LNCAP (cell line): ENCODE measurements at regions not wholly inside any gene's neighbourhood (a gene's known extent, or its start where the extent isn't known, plus 50 kb on each side); places are given as distances from the start of the nearest gene placed in this dataset.

Source experiments
- TF ChIP-seq, protein P1 (sequence below): fragments of 450-650 bp; IDR thresholded peaks from 2 replicates; pipeline ENCODE4 v1.5.1; 2017; ENCODE audit warnings: mild to moderate bottlenecking

DNA sequence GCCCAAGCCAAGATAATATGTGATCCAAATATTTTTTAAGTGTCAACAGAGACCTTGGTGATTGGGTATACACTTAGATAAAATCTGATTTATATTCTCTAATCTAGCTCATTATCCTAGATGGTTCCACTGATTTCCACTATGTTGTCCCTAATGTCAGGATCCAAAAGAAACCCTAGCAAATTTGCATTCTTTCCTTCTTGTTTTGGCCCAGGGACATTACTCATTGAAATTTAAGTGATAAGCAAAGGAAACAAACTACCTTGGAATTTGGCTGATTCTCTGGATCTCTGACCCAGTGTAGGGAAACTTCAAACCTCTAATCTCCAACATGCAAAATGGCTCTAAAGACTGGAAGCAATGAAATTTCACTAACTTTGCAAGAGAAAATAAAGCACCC lies 179.8 kb upstream of the MEIS1 start:
- TF ChIP-seq, protein P1, sequence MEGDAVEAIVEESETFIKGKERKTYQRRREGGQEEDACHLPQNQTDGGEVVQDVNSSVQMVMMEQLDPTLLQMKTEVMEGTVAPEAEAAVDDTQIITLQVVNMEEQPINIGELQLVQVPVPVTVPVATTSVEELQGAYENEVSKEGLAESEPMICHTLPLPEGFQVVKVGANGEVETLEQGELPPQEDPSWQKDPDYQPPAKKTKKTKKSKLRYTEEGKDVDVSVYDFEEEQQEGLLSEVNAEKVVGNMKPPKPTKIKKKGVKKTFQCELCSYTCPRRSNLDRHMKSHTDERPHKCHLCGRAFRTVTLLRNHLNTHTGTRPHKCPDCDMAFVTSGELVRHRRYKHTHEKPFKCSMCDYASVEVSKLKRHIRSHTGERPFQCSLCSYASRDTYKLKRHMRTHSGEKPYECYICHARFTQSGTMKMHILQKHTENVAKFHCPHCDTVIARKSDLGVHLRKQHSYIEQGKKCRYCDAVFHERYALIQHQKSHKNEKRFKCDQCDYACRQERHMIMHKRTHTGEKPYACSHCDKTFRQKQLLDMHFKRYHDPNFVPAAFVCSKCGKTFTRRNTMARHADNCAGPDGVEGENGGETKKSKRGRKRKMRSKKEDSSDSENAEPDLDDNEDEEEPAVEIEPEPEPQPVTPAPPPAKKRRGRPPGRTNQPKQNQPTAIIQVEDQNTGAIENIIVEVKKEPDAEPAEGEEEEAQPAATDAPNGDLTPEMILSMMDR = no peak

DNA sequence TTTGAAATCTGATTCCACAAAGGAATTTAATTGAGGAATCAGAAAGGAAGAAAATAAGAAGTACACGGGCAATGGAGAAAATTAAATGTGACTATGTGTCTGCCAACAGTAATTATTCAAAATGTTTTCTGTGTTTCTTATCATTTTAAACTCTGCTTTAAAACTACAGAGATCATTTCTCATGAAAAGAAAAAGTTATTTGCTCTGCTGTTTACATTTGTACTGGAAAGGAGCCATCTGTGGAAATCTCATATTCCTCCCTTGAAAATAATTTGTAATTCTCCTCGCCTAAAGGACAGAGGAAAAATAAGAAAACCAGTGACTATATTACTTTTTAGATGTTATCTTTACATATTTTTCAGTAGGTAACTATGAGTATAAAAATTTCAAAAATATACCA lies 181.9 kb upstream of the MEIS1 start:
- TF ChIP-seq, protein P1 = no peak

DNA sequence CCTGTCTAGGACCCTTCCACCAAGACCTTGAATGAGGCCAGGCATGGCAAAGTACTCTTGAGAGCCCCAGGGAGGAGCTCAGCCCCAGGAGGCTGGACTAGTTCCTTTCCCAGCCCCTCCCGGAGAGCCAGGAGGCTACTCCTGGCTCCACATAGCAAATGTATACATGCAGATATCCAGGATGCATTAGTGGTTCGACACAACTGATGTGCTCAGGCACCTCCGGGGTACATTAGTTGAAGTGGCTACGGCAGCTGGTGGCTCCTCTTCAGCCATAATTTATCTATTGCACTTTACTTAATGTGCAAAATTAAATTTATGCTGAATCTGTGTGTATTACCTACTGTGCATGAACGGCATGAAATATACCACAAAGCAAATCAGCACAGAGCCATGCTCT lies 182.8 kb upstream of the MEIS1 start:
- TF ChIP-seq, protein P1 = no peak

DNA sequence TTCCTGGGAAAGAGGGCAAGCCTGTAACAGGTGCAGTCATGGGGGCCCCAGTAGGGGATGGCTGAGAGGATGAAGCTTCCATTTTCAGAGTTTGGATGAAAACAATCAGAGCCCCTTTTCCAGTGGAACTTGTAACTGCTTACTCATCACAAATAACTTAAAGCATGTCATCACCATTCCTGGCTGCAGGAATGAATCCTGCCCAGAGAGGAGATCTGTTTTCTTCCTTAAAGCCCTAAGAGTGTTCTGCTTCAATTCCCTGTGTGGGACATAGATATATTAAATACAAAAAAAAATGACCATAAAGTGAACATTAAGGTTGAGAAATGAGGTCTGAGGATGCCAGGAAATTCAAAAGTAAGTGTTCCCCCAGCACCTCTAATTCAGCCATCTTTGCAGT lies 183.4 kb upstream of the MEIS1 start:
- TF ChIP-seq, protein P1 = no peak

DNA sequence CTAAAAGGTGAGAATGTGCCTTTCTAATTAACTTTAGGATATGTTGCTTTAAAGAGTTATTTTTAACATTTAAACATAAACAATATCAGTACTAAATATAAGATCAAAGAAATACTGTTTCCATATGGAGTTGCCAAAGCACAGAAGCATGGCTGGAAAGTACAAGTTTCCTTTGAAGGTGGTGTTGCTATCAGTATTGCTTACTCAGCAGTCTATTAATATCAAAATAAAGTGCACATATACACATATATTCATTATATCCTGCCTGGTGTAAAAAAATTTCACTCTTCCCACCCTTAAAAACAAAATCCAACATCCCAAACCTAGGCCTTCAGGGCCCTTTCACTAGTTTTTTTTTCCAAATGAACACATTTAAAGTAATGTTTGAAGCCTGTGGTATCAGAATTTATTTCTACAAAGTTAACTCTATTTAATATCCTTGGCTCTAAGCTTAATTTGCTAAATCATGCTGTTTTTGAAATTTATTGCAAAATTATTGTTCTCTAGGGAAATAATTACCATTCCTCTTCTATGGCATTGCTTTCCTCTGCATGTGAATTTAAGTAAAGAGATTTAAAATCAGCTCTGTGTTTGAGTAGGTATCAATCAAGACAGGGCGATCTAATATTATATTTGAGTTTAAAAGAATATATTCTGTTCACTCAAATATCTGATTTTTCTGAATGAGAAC lies 192.7 kb upstream of the MEIS1 start:
- TF ChIP-seq, protein P1 = no peak

DNA sequence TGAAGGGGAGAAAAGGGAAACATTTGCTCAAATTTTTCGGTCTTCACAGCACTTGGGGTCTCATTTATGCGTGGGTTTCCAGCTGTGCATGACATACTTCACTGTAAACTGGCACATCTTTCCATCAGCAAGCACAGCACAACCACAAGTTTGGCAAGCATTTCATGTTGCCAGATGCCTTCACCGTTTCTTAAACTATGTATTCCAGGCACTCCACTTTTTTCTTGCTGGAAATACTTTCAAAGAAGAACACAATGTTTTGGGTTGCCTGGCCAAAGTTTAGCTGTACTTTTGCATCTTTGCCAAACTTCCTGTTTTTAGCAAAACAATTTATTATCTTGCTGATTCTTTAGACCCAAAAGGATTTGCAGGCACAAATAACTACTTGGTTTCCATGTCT lies 194.6 kb upstream of the MEIS1 start:
- TF ChIP-seq, protein P1 = no peak

DNA sequence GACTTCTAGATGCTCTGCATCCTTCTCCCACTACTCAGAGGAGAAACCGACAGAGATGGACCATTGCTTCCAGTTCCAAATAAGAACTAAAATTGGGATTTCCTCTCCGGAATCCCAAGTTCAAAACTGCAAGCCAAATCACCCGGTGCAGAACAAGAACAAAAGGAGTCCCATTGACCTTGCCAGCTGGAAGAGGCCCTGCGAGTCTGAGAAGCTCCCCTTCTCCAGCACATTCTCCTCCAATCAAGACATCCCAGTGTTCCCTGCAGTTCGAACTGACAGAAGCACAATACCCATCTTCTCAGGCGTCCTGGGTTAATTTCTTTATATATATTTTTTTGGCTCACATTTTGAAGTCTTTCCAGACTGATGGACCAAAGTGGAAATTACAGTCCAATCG lies 195.3 kb upstream of the MEIS1 start:
- TF ChIP-seq, protein P1 = no peak
